H4 (cell line): ENCODE measurements at regions not wholly inside any gene's neighbourhood (a gene's known extent, or its start where the extent isn't known, plus 50 kb on each side); places are given as distances from the start of the nearest gene placed in this dataset.
A peak's percentile ranks its signal among the peaks of the same experiment; 100 is the strongest.

Source experiments
- DNase-seq: peaks from one replicate; pipeline ENCODE4 v3.0.0-alpha.2; 2015; ENCODE audit warnings: low spot score

DNA sequence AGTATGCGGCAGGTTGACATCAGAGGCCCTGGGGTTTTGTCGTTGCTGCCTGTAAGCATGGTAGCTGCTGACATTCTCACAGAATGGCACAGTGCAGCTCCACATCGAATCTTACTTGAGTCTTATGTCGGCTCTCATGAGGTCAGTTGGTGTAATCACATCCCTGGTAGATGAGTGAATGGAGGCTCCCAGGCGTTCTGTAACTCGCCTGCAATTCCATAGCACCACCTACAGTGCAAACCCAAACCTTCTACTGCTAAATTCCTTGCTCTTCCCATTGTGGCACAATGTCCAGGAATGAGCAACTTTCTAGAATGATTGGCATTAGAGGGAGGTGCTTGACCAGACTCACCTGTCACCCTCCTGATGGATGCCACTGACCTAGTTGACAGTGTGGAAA lies 578.4 kb downstream of the CCDC171 start:
- no peak for DNase-seq

DNA sequence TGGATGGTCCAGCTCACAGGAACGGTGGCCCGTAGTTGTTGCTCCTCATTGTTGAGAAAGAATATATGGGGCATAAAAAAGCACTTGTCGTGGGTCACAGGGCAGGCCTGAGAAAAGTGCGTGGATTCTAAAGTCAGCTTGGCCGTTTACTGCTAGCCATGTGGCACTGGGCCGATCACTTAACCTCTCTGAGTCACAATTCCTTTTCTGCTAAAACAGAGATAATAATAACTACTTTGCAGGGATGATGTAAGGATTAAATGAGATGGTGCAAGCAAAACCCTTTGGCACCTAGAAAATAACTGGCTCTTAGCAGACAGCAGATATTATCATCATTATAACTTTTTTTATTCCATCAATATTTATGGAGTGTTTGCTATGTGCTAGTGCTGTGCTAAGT lies 579.7 kb downstream of the CCDC171 start:
- DNase-seq: no peak

DNA sequence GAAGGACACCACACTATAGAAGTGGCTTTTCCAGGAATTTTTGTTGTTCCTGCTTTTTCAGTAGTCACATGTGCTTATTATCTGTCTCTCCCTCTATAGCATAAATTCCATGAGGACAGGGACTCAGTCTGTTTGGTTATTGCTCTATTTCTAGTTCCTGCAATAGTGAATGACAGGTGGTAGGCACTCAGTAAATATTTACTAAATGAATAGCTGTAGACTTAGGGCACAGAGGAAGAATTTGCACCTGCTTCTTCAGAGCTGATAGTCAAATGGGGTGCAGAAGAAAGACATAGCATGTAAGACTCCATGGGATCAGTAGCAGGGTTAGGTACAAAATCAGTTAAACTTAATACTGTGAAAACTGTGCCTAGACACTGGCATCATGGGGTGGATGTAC lies 580.2 kb downstream of the CCDC171 start:
- DNase-seq: no peak

DNA sequence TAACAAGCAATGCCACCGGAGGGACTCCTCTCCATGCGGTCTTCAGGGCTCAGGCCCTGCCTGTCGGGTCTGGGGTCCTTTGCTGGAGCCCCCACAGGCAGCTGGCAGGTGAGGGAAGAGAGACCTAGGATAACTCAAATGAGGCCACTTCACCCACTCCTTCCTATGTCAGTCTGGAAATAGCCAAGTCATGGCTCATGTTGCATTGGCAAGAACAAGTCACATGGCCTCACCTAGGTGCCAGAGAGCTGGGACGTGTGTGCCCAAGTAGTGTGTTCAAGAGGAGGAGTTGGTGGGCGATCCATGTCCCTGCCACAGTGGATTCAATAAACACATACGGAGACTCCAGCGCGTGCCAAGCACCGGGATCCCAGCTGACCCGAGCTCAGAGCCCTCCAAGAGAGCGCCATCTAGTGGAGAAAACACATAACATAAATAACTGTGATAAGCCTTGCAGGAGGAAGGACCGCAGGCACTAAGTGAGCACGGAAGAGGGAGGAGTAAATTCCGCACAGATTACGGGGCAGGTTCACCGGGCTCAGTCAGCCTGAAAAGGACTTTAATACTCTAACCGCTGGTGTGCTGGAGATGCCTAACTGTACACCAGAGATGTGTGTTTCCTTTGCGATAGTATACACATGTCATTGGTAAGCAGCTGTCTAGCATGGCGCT lies 580.8 kb downstream of the CCDC171 start:
- peak; percentile 30 for DNase-seq

DNA sequence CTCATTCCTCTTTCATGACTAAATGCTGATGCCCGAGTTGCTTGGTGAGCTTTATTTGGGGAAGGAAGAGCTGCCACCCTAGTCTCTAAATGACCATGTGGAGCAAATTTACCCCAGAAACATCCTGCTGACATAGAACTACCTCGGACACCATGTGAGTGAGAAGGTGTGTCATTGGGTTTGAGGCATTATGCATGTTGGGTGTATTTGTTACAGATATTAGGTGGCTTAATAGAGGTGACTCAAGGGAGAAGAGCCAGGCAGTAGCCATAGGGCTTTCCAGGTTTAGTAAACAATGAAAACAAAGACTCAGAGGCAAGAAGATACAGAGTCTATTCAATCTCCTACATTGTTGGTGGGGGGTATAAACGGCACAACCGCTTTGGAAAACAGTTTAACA lies 581.5 kb downstream of the CCDC171 start:
- DNase-seq: no peak

DNA sequence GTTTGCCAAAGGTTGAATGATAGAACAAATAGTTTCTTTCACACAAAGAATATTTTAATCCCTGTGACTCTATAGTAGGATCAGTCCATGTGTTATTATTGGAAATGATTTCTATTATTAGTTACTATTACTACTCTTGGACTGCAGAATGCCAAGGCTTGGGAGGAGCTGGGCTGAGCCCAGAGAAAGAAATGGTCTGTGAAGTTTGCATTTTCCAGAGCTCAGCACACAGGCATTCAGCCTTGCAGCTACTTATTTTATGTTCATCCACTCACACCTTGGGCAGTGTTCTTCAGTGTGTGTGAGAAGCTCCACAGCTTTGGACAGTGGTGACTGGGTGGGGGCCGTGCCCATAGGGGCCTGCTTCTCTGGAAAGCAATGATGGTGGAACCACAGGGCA lies 583.1 kb downstream of the CCDC171 start:
- DNase-seq: no peak

DNA sequence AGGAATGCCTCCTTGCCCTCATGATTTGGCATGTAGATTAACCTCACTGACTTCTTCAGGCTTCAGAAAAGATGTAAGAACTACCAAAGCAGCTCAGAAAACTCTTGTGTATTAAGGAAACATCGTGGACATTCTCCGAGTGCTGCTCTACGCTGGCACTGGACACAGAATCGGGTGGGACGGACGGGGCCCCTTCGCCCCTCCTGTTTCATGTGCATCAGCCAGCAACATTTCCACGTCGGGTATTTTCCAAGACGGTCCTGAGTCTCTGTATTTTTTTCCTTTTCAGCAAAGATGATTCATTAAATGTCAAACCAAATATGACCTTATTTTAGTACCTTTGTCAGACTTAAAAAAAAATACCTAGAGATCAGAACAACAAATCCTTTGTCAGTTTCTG lies 583.6 kb downstream of the CCDC171 start:
- no peak for DNase-seq

DNA sequence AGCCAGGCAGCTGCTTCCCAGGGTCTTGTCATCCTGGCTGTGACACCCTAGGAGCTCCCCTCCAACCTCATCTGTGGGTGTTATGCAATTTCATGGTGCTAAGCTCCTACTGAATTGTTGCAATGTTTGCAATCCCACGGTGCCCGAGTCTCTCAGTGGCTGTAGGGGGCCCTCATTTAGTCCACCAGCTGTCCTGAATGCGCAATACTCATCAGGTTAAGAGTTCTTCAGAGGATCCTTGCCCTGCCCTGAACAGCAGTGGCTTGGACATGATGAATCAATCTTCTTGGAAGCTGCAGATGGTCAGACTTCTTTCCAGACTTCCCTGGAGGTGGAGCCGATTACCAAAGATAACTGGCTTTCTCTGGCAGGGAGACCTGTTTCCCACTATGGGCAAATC lies 584.1 kb downstream of the CCDC171 start:
- no peak for DNase-seq

DNA sequence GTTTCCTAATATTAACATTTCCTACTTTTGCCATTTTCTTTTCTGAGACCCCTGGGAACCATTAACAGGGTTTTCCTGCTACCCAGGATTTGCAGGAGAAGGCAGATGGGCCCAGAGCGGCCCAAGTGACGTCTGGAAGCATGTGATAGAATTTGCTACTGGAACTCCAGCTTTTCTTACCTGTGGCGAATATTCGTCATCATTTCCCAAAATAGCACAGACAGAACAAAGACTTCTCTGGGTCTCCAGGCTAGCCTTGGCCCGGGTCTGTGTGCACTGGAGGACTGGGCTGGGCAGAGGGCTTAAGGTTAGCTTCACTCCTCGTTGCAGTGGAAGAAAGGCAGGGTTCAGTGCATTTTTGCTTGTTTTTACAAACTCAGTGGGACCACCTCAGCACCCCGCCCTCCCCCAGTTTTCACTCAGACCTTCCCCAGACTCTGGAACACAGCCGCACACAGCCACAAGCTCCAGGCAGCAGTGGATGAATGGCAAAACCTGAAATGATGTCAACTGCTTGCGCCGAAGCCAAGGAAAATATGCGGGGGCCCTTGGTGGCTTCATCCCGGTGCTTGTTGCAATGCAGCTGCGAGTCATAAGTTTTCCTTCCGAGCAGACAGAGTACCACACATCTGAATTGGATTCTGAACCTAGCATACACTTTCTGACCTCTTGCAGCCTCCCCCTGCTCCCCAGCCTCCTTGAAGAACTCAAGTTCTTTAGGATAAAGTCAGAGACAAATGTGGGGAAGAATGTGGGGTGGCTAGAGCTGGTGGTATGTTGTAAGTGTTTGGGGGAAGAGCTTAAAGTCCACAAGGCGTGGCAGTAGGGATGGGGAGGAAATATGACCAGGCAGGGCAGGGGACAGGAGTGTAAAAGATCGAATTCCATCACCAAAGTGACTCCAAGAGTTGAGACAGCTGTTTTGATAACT lies 586.0 kb downstream of the CCDC171 start:
- DNase-seq: no peak

DNA sequence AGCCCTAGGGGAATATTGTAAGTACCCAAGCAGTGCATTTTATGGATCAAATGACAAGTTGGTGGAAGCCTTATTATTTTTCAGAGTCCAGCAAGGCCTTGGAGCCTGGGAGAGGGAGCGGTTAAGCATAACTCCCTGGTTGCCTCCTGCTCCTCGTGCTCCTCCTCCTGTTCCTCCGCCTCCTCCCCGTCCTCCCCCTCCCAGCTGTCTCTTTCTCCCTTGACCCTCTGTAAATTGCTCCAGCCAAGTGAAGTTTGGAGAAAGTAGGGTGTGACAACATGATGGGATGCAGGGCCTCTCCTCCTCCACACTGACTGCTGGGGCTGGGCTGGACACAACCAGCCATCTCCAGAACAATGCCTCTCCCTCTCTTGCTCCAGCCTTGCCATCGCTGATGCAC lies 586.9 kb downstream of the CCDC171 start:
- DNase-seq: no peak

DNA sequence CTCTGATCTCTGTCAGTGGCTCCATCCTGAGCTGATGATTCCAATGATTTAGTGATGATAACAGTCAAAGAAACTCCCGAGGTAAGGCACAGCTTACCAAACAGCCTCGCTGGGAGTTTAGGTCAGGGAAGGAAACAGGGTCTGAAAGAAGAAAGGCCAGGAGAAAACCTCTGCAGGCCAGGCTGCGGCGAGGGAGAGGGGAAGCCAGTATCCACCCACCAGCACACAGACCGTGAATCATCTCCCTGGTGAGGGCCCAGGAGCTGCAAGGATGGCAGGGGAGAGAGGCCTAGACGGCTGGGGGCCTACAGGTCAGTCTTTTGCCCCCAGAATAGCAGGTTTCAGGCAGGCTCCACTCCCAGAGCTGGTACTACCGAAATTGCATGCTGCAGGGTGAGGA lies 590.5 kb downstream of the CCDC171 start:
- DNase-seq: no peak

DNA sequence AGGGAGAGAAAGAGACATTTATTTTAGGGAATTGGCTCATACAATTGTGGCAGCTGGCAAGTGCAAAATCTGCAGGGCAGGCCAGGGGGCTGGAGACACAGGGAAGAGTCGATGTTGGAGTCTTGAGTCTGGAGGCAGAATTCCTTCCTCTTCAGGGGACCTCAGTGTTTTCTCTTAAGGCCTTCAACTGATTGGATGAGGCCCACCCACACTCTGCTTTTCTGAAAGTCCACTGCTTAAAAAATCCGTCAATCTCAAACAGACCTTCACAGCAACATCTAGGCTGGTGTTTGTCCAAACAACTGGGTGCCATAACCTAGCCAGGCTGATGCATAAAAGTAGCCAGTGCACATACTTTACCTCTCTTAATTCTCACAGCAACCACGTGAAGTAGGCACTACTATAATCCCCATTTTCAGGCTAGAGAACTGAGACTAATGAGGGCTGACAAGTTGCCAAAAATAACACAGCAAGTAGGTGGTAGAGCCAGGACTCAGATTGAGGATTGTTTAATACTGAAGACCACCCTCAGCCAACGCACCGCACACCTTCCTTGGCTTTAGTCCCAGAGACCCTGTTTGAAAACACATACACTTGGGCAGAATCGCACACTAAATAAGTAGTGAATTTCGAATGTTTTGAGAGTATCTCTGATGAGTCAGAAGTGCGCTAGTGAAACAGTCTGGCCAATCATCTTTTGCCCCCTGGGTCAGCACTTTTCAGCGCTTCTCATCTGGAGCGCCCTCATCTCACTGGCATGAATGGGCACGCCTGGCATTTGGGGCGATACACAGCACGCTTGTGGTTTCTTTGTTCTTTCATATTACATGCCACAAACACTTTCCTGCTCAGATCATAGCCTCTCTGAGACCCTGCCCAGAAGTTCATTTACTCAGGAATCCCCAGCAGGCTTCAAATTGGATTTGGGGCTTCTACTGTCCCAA lies 591.4 kb downstream of the CCDC171 start:
- peak; percentile 9 for DNase-seq

DNA sequence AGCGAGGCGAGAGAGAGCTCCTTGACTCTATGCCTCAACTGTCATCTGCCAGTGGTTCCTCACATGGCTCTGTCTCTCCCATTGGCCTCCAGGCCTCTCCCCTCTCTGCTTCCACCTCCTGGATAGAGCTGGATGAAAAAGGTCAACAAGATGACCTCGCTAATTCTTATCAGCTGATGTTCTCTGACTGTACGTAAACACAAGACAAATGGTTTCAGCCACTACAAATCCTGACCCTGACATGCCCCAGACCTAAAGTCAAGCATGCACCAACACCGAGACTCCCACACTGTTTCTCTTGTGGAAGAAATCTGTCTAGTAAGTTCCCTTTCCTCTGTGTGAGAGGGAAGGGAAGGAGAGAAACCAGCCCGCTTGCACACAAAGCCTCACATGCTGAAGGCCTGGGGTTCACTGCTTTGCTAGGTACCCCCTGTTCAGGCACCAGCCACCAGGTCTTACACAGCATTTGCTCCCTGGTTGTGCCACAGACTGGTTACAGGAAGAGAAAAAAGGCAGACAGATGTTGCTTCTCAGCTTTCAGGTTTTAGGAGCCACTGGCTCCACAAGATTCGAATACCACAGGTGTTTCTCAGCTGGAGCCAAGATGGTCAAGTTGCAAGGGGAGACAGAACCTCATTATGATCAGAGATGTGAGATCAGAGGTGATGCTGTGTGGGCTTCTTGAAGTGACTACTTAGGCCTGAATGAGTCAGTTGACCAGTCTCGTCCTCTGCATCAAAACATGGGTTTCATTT lies 592.5 kb downstream of the CCDC171 start:
- DNase-seq: no peak

DNA sequence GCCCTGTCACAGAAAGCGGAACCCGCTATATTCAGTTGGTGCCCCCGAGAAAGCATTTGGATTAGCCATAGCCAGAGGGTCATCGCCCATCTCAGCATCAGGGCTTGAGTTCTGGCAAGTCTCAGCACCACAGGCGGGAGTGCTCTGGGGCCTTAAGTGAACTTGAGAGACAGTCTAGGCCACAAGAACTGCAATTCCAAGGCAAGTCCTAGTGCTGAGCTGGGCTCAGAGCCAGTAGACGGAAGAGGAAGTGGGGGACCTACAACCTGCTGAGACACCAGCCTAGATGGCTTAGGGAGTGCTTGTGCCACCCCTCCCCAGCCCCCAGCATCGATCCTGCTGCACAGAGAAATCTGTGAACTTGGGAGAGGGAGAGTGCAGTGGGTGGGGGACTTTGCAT lies 594.9 kb downstream of the CCDC171 start:
- no peak for DNase-seq

DNA sequence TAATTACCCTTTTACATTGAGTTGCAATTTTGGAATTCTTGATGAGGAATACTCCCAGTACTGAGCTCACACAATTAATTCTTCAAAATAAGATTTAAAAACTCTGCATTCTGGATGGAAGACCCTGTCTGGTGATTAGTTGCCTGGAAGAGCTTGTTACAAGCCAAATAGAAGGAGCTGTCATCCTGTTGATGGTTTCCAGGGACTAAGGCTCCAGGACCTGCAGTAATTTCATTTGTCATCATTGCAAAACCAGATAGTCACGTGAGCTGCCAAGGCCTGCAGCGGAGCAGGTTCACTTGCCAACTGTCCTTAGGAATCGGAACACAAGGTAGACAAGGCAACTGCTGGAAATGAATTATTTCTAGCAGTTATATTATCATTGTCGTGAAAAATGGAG lies 597.7 kb downstream of the CCDC171 start:
- no peak for DNase-seq

DNA sequence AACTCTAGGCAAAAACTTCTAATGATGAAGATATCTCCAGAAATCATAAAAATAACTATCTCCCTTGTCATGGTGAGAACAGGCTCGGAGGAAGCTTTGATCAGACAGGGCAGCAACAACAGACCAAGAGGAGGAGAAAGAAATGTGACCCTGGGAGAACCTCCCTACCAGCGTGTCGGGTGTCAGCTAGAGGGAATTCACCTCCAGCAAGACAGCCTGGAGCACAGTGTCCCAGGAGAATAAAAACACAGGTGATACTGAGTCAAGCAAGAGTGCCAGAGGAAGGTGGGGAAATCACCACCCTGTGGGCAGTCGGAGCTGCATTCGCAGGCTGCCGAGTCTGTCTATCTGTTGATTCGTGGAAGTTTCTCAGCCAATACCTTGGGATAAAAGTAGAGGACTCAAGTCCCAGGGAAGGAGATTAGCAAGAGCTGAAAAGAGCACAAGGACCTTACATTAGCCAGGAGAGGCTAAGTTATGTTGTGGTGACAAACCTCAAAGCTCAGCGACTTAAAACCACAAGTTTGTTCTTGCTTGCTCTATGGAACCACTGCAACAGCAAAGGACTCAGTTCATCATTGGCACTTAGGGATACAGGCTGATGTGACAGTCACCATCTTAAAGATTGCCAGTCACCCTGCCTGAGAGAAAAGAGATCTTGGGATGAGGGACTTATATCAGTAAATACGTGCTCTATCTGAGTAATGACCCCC lies 598.3 kb downstream of the CCDC171 start:
- no peak for DNase-seq

DNA sequence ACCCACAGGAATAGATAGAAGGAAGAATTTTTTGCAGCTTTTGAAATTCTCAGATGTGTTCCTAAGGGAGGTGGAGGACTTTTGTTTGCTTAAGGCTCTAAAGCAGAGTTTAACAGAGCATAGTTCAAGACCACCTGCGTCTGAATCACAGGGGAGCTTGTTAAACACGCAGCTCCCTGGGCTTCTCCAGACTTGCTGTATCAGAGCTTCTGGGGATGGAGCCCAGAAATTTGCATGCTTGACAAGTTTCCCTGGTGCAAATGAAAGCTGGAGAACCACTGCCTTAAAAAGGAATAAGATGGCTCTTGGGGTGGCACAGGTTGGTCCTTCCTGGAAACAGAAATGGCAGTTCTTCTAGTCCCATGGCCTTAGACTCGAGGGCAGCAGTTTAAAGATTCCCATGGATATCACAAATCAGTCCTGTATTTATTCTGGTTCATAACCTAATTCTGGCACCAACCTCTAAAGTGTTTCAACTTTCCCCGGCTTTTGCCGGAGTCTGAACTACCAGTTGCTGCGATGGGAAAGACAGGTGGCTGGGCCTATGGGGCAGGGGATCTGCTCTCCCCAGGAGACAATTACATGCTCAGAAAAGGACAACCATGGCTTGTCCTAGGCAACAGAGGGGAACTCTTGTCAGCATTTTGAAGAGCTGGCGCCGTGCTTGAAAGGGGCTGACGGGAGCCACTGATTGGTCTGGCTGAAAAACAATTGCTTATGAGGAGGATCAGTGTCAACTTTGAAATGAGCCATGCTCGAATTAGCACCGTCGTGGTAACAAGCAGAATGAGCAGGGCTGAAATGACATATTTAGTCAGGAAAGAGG lies 599.6 kb downstream of the CCDC171 start:
- DNase-seq: no peak

DNA sequence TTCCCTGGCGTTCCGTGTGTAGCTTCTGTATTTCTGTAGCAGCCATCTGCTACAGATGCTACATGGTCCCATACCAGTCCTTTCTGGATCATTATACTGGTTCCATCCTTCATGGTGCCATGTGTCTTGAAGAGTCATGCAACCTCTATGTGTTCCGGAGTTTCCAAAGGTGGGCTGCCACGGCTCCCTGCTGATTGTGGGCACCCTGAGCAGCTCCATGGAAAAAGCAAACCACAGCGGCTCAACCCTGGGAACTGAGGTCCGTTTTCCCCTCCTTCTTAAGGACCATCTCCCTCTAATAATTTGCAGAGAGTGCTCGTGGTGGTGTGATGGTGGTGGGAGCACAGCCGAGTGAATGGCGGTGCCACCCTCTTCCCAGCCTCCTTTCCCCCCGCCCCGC lies 600.4 kb downstream of the CCDC171 start:
- DNase-seq: no peak

DNA sequence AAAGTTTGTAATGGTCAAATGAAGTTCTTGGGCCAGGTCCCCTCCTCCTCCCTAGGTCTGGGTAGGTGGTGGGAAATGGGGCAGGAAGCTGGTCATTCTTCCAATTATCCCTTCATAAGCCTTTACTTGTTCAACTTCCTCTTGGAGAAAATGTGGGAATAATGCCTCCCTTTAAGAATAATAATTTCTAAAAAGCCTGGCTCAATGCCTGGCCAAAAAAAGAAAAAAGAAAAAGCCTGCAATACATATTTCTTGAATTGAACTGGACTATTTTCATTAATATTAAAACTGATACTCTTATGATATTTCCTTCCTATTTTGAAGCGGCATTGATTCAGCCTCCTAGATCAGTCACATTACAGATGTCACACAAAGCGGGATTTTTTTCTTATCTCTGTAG lies 600.9 kb downstream of the CCDC171 start:
- DNase-seq: no peak

DNA sequence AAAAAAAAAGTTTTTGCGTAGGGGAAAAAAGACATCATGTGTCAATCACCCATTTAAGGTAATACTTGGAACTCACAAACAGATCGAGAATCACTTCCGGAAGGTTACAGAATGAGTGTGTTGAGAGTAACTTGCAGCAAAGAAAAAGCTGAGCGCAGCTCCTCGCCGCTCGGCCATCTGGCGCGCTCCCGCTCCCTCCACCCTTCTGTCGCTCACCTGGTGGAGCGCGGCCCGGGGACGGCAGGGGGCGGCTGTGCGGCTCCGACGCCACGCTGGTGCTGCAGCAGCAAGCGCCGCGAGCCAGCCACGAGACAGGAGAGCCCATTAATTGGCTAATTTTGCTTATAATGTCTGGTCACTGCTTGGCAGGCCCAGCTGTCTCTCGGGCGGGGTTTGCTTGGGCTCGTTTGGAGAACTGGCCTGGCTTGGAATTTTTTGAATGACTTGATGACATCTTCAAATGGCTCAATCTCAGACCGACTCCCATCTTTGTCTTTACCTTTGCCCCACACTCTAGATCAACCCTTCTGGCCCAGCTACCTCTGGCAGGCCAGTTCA lies 601.8 kb downstream of the CCDC171 start:
- DNase-seq: no peak
